ENCODE measurements at regions not wholly inside any gene's neighbourhood (a gene's known extent, or its start where the extent isn't known, plus 50 kb on each side); places are given as distances from the start of the nearest gene placed in this dataset.
"Not testable (repeated sequence)": the region's sequence is repeated elsewhere in the genome, so short reads cannot be mapped to it uniquely, and the experiment has no call there.

DNA sequence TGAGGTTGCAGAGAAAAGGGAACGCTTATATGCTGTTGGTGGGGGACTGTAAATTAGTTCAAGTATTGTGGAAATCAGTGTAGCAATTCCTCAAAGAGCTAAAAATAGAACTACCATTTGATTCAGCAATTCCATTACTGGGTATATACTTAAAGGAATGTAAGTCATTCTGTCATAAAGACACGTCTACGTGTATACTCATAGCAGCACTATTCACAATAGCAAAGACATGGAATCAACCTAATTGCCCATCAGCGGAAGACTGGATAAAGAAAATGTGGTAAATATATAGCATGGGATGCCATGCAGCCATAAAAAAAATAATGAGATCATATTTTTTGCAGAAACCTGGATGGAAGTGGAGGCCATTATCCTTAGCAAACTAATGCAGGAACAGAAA lies 100.0 kb upstream of the NPSR1 start:
- TF ChIP-seq, protein P1, sequence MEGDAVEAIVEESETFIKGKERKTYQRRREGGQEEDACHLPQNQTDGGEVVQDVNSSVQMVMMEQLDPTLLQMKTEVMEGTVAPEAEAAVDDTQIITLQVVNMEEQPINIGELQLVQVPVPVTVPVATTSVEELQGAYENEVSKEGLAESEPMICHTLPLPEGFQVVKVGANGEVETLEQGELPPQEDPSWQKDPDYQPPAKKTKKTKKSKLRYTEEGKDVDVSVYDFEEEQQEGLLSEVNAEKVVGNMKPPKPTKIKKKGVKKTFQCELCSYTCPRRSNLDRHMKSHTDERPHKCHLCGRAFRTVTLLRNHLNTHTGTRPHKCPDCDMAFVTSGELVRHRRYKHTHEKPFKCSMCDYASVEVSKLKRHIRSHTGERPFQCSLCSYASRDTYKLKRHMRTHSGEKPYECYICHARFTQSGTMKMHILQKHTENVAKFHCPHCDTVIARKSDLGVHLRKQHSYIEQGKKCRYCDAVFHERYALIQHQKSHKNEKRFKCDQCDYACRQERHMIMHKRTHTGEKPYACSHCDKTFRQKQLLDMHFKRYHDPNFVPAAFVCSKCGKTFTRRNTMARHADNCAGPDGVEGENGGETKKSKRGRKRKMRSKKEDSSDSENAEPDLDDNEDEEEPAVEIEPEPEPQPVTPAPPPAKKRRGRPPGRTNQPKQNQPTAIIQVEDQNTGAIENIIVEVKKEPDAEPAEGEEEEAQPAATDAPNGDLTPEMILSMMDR (IDR thresholded peaks at IDR 0.05): no peak
- Histone ChIP-seq H3K4me3 (no peak overlapping the region), H3K9me3 (peaks cover 0 to 7% of the 10 kb centered on the region in 2 donors), H3K36me3 (no peaks in the 10 kb centered on the region), H3K27me3 (no peaks in the 10 kb centered on the region), H3K27ac (no peak overlapping the region), H3K4me1 (no peaks in the 10 kb centered on the region)
- DNase-seq (ENCODE audit: low spot score): no peak

- Histone ChIP-seq H3K9me3 (no peaks in the 10 kb centered on the region), H3K4me3 (no peak overlapping the region), H3K27ac (no peak overlapping the region), H3K36me3 (no peaks in the 10 kb centered on the region), H3K4me1 (no peaks in the 10 kb centered on the region), H3K27me3 (no peaks in the 10 kb centered on the region)
- TF ChIP-seq, protein P1 (IDR thresholded peaks at IDR 0.05): no peak
- DNase-seq (ENCODE audit: low spot score): no peak
These were observed 93.9 kb upstream of the NPSR1 start for GRCh38 chr7:34564091-34564490.

DNA sequence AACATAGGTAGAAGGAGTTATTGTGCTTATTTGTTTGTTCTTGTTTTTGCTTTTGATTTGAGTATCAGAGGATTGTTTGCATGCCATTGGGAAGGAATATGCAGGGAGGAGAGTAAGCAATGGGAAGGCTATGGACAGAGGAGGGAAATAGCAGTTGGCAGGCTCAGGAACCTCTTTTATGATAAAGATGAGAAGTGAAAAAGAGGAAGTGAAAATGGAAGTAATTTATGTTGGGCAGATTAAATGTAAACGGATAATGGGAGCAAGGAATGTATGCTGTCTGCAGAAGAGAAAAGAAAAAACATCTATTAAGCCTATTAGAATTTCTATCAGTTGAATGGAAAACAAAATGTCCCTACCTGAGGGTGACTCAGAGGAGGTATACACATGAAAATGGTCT lies 90.1 kb upstream of the NPSR1 start:
- DNase-seq (ENCODE audit: low spot score): no peak
- Histone ChIP-seq H3K27ac (no peak overlapping the region), H3K4me1 (no peaks in the 10 kb centered on the region), H3K27me3 (no peaks in the 10 kb centered on the region), H3K36me3 (no peaks in the 10 kb centered on the region), H3K4me3 (no peak overlapping the region), H3K9me3 (no peaks in the 10 kb centered on the region)
- TF ChIP-seq, protein P1 (IDR thresholded peaks at IDR 0.05): no peak

DNA sequence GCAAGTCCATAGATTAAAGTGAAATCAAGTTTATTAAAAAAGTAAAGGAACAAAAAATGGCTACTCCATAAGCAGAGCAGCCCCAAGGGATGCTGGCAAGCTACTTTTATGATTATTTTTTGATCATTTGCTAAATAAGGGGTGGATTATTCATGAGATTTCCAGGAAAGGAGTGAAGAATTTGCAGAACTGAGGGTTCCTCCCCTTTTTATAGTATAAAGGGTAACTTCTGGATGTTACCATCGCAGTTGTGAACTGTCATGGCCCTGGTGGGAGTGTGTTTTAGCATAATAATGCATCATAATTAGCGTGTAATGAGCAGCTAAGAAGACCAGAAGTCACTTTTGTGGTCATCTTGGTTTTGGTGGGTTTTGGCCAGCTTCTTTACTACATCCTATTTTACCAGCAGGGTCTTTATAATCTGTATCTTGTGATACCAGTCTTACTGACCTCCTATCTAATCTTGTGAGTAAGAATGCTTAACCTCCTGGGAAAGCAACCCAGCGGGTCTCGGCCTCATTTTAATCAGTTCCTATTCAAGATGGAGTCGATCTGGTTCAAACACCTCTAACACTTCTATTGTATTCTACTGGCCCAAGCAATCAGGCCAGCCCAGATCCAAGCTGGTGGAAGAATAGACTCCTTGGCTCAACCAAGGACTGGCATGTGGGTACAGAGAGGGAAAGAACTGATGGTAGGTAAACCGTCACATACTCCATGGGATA lies 87.9 kb upstream of the NPSR1 start:
- H3K36me3 ChIP-seq: no peaks in the 10 kb centered on the region
- no peaks in the 10 kb centered on the region for H3K4me1 ChIP-seq
- no peaks in the 10 kb centered on the region for H3K27me3 ChIP-seq
- TF ChIP-seq, protein P1 (IDR thresholded peaks at IDR 0.05): no peak
- no peak overlapping the region for H3K4me3 ChIP-seq
- no peak overlapping the region for H3K27ac ChIP-seq
- H3K9me3 ChIP-seq: no peaks in the 10 kb centered on the region
- no peak for DNase-seq (ENCODE audit: low spot score)

DNA sequence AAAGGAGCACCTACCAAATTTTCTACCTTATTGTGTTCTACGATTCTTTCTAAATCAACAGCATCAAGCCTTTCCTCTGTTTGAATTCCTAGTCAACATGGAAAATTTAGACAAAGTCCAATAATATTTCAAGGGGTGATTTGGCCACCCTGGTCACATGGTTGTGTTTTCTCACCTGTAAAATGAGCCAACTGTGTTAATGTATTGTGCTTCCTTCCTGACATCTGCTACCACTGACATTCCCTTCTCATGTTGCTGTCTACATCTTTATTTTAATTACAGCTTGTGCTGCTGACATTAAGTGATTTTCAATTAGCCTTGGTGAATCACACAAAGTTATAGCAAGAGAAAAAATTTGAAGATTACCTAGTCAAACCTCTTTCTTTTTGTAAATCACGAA lies 83.0 kb upstream of the NPSR1 start:
- H3K27me3 ChIP-seq: no peaks in the 10 kb centered on the region
- no peak overlapping the region for H3K4me3 ChIP-seq
- H3K36me3 ChIP-seq: no peaks in the 10 kb centered on the region
- TF ChIP-seq, protein P1 (IDR thresholded peaks at IDR 0.05): no peak
- no peak for DNase-seq (ENCODE audit: low spot score)
- H3K27ac ChIP-seq: no peak overlapping the region
- no peaks in the 10 kb centered on the region for H3K4me1 ChIP-seq
- H3K9me3 ChIP-seq: no peaks in the 10 kb centered on the region

DNA sequence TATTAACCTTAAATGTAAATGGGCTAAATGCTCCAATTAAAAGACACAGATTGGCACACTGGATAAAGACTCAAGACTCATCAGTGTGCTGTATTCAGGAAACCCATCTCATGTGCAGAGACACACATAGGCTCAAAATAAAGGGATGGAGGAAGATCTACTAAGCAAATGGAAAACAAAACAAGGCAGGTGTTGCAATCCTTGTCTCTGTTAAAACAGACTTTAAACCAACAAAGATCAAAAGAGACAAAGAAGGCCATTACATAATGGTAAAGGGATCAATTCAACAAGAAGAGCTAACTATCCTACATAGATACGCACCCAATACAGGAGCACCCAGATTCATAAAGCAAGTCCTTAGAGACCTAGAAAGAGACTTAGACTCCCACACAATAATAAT lies 80.1 kb upstream of the NPSR1 start:
- H3K36me3 ChIP-seq; DNase-seq (ENCODE audit: low spot score); H3K27me3 ChIP-seq; H3K27ac ChIP-seq; H3K9me3 ChIP-seq; H3K4me1 ChIP-seq; H3K4me3 ChIP-seq: not testable (repeated sequence)

- not testable (repeated sequence) for H3K27ac ChIP-seq; H3K9me3 ChIP-seq; H3K4me3 ChIP-seq; H3K27me3 ChIP-seq; H3K4me1 ChIP-seq; DNase-seq (ENCODE audit: low spot score); H3K36me3 ChIP-seq
These were observed 76.3 kb upstream of the NPSR1 start for GRCh38 chr7:34581698-34582097.

Data from right atrium auricular region (tissue), 2 donors.